GM18505 (cell line): ENCODE measurements at regions not wholly inside any gene's neighbourhood (a gene's known extent, or its start where the extent isn't known, plus 50 kb on each side); places are given as distances from the start of the nearest gene placed in this dataset.
"Not testable (repeated sequence)": the region's sequence is repeated elsewhere in the genome, so short reads cannot be mapped to it uniquely, and the experiment has no call there.

ENCODE experiments used
- ATAC-seq: cut with Tn5 transposase; IDR thresholded peaks from one replicate; pipeline ENCODE4 v1.9.1; 2021; ENCODE audit not compliant: unreplicated experiment
- POLR2A ChIP-seq: IDR thresholded peaks from 4 replicates; pipeline ENCODE4 v1.6.1; 2011; ENCODE audit warnings: borderline replicate concordance; ENCODE audit not compliant: insufficient read depth, insufficient read length; ENCODE audit errors: extremely low read depth

GRCh38 chr21:36207577-36208320 is 51.1 kb downstream of the DOP1B start:
- no peak for ATAC-seq
- TF ChIP-seq POLR2A, result no peak

- no peak for TF ChIP-seq POLR2A
- ATAC-seq, result no peak
Measured at GRCh38 chr21:36208326-36209013, 51.8 kb downstream of the DOP1B start.

GRCh38 chr21:36209626-36210171 is 53.1 kb downstream of the DOP1B start:
- no peak for ATAC-seq
- no peak for TF ChIP-seq POLR2A

- no peak for ATAC-seq
- TF ChIP-seq POLR2A, result no peak
Measured at GRCh38 chr21:36210779-36211659, 54.4 kb downstream of the DOP1B start.

- ATAC-seq, result no peak
- no peak for TF ChIP-seq POLR2A
Measured at GRCh38 chr21:36211660-36212512, 55.3 kb downstream of the DOP1B start.

- no peak for ATAC-seq
- no peak for TF ChIP-seq POLR2A
Measured at GRCh38 chr21:36212513-36212780, 55.8 kb downstream of the DOP1B start.

GRCh38 chr21:36214561-36214960 is 57.9 kb downstream of the DOP1B start:
- no peak for TF ChIP-seq POLR2A
- no peak for ATAC-seq

- no peak for ATAC-seq
- no peak for TF ChIP-seq POLR2A
Measured at GRCh38 chr21:36217743-36218142, 61.1 kb downstream of the DOP1B start.

GRCh38 chr21:36218691-36219090 is 62.1 kb downstream of the DOP1B start:
- no peak for TF ChIP-seq POLR2A
- no peak for ATAC-seq

GRCh38 chr21:36223451-36223850 is 66.8 kb downstream of the DOP1B start:
- no peak for ATAC-seq

GRCh38 chr21:36229181-36229580 is 72.6 kb downstream of the DOP1B start:
- no peak for TF ChIP-seq POLR2A
- no peak for ATAC-seq

More at GRCh38 chr21:36223451-36223850, 66.8 kb downstream of the DOP1B start:
- no peak for TF ChIP-seq POLR2A

- not testable (repeated sequence) for ATAC-seq
Measured at GRCh38 chr21:36231444-36231843, 74.8 kb downstream of the DOP1B start.

- ATAC-seq, result no peak
- TF ChIP-seq POLR2A, result no peak
Measured at GRCh38 chr21:36232641-36233040, 76.0 kb downstream of the DOP1B start.
